ENCODE measurements at regions not wholly inside any gene's neighbourhood (a gene's known extent, or its start where the extent isn't known, plus 50 kb on each side); places are given as distances from the start of the nearest gene placed in this dataset.

DNA sequence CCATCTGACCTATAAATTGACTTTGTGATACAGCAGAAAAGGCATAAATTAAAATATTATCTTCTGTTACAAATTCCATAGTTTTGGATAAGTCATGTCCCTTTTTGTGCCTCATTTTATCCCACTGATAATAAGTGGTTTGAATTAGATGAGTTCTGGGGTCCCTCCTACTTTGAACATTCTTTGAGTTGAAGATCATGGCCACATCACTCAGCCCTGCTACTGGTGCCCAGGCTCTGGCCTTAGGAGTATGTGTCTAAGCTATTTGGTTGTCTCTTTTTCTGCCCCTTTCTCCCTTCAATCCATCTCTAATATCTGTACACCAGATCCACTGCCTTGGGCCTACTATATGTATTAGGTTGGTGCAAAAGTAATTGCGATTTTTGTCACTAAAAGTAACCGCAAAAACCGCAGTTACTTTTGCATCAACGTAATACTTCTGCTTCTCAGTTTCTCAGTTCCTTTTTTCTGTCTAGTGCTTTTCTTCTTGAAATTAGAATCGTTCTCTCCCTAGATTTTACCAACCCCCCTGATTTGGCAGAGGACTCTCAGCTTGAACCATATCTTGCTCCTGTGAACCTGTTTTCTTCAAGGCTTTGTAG, 362.5 kb upstream of the TNP1 start:
- TF ChIP-seq ZFX (IDR thresholded peaks at IDR 0.05; ENCODE audit: borderline replicate concordance), result no peak
- TF ChIP-seq, protein P1, sequence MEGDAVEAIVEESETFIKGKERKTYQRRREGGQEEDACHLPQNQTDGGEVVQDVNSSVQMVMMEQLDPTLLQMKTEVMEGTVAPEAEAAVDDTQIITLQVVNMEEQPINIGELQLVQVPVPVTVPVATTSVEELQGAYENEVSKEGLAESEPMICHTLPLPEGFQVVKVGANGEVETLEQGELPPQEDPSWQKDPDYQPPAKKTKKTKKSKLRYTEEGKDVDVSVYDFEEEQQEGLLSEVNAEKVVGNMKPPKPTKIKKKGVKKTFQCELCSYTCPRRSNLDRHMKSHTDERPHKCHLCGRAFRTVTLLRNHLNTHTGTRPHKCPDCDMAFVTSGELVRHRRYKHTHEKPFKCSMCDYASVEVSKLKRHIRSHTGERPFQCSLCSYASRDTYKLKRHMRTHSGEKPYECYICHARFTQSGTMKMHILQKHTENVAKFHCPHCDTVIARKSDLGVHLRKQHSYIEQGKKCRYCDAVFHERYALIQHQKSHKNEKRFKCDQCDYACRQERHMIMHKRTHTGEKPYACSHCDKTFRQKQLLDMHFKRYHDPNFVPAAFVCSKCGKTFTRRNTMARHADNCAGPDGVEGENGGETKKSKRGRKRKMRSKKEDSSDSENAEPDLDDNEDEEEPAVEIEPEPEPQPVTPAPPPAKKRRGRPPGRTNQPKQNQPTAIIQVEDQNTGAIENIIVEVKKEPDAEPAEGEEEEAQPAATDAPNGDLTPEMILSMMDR (IDR thresholded peaks at IDR 0.05), result no peak
- no peak overlapping the region for H3K27ac ChIP-seq

DNA sequence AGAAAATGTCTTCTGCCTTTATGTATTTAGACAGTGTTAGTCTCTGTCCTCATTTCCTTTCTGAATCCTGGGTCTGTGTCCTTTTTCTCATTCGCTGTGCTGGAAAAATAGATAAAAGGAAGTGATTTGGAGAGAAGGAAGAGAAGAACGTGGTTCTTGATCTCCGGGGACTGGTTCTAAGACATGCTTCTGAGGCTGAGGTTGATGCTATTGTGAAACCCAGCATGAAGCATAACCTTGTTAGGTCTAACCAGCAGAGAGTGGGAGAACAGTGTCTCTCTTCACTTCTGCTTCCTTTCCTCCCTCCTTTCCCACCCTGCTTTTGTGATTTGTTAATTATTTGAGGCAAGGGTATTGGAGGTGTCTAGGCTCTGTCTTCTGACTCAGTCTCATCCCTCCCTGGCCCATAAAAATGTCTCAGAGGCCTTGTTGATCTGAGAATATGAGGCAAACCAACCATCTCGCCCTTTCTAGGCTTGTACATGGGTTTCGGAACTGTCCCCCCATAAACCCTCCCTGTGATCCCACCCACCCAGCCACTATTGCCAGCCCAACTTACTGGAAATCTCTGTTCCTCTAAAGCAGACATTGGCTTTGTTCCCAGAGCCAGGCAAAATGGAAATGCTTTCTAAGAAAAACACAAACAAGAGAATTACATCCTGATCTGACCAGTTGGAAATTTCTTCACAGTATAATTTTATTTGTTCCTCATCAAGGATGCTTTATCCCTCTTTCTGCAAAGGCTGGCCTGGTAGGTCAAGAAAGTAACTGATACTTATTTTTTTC, 360.6 kb upstream of the TNP1 start:
- H3K27ac ChIP-seq, result no peak overlapping the region
- no peak for TF ChIP-seq ZFX (IDR thresholded peaks at IDR 0.05; ENCODE audit: borderline replicate concordance)
- TF ChIP-seq, protein P1 (IDR thresholded peaks at IDR 0.05), result no peak

DNA sequence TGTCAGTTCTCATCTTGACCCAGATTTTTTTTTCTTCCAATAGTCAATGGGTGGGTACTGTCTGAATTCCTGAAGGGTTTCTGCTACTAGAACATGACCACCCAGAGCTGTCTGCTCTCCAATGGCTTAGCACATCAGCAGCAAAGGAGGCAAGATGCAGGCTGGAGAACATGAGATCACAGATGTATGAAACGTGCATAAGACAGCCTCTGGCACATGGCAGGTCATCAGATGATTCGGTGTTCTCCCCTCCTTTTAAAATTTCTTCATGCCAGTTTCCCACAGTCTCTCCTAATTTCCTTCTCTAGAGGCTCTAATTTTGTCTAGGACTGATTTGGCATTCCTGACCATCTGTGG, 359.3 kb upstream of the TNP1 start:
- TF ChIP-seq ZFX (IDR thresholded peaks at IDR 0.05; ENCODE audit: borderline replicate concordance), result no peak
- TF ChIP-seq, protein P1 (IDR thresholded peaks at IDR 0.05), result no peak
- H3K27ac ChIP-seq, result no peak overlapping the region

DNA sequence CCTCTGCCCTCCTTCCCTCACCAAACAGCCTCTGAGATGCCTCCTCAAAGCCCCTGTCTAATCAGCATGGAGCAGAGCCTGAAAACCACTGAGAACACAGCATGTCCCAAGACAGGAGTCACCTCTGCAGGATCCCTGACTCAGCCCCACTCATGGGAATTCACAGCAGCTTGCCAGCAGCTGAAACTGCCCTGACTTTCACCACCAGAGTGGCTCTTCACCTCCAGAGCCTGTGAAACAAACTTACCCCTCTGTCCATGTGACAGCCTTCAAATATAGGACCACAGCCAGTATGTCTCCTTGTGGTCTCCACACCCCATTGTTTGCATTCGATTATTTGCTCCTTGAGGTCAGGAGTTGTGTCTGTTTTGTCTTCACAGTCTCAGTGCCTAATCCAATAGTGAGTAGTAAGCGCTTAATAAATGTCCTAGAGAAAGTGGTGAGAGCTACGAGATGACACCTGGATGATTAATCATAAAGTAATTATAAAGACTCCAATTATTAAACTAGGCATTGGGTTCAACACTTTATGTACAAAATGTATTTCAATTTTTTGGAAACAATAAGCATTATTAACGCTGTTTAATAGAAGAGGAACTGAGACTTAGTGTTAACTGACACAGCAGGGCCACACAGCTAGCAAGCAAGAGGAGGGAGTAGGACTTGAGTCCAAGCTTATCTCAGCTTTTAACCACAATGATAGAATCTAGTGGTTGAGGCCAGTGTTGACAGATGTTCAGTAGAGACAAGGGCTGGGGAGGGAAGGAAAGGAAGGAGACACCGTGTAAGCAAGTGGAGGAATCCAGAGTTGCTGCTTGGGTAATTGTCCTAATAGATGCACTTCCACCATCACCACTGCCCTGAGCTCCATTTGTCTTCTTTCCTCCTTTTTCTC, 358.7 kb upstream of the TNP1 start:
- H3K27ac ChIP-seq, result no peak overlapping the region
- no peak for TF ChIP-seq ZFX (IDR thresholded peaks at IDR 0.05; ENCODE audit: borderline replicate concordance)
- TF ChIP-seq, protein P1 (IDR thresholded peaks at IDR 0.05), result no peak

DNA sequence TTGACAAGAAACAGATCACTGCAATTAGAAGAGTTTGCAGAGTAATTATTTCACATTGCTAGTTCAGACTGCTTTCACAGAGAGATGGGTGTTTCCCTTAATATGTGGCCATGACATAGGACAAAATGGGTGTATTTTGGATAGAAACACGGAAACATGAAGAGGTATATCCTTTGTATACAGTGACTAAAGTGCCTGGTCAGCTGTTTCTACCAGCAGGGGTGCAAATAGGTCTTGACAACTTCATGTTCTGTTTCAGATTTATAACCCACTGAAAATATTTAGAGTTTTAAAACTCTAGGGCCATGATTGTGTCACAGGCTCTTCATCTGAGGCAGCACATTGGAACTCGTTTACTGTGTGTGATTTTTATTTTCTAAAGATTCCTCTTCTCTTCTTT, 357.1 kb upstream of the TNP1 start:
- no peak overlapping the region for H3K27ac ChIP-seq

DNA sequence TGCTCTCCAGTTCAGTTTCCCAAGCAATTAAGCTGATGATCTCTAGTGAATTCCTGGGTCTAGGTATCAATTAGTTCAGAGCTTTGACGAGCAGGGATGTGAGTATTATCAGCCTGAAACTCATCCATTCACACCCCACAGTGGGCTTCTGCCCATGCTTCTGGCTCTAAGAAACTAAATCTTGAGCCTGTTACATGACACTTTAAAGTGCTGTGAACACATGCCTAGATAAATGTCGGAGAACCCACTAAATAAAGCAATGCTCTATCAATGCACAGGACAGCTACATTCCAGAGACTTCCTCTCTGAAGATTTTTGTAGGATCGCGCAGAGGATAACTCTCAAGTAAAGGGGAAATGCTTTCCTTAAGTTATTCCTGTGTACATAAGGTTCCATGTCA, 356.5 kb upstream of the TNP1 start:
- TF ChIP-seq ZFX (IDR thresholded peaks at IDR 0.05; ENCODE audit: borderline replicate concordance), result no peak
- TF ChIP-seq, protein P1 (IDR thresholded peaks at IDR 0.05), result no peak
- no peak overlapping the region for H3K27ac ChIP-seq

More for the DNA sequence above, 357.1 kb upstream of the TNP1 start:
- no peak for TF ChIP-seq ZFX (IDR thresholded peaks at IDR 0.05; ENCODE audit: borderline replicate concordance)
- TF ChIP-seq, protein P1 (IDR thresholded peaks at IDR 0.05), result no peak
